PC-9 (cell line): ENCODE measurements at regions not wholly inside any gene's neighbourhood (a gene's known extent, or its start where the extent isn't known, plus 50 kb on each side); places are given as distances from the start of the nearest gene placed in this dataset.

Experiments
- BruUV-seq: library from RNA; stranded (reverse); fragments of 400-500 nt; replicated peaks from 2 replicates; lab custom pipeline; 2021; lab: Mats Ljungman, UMichigan
- CTCF ChIA-PET: fragments of 300-600 bp; sonication (Branson Sonifier 250); formaldehyde crosslinking; loops from one replicate; lab custom pipeline; 2022; ENCODE audit warnings: antibody characterized with exemption; lab: Charles Lee
- POLR2A ChIA-PET: fragments of 300-600 bp; sonication (Branson Sonifier 250); formaldehyde crosslinking; loops from one replicate; lab custom pipeline; 2022; ENCODE audit warnings: antibody characterized with exemption; ENCODE audit not compliant: unreplicated experiment; lab: Charles Lee
- DNase-seq, 2 experiments: peaks; one replicate each; pipeline versions ENCODE4 v3.0.0 to v3.0.0-alpha.2; 2015 to 2022; ENCODE audit warnings: mixed read lengths in 1 of 2
- H2AFZ ChIP-seq: fragments of 200-600 bp; sonication (generic); 2 replicates; pipeline ENCODE4 v1.8.1; 2017; ENCODE audit warnings: antibody characterized with exemption
- H3F3A ChIP-seq: fragments of 200-600 bp; sonication (generic); 2 replicates; pipeline ENCODE4 v1.8.1; 2017; ENCODE audit warnings: antibody characterized with exemption, mild to moderate bottlenecking, low read depth; ENCODE audit not compliant: insufficient read depth
- H3K27ac ChIP-seq: fragments of 200-600 bp; sonication (generic); 2 replicates; pipeline ENCODE4 v1.6.1; 2016; ENCODE audit warnings: mixed run types
- H3K27me3 ChIP-seq: fragments of 200-600 bp; sonication (generic); 2 replicates; pipeline ENCODE4 v1.6.1; 2016; ENCODE audit warnings: low read depth, mixed run types; ENCODE audit not compliant: insufficient read depth
- H3K36me3 ChIP-seq: fragments of 200-600 bp; sonication (generic); 2 replicates; pipeline ENCODE4 v1.6.1; 2016; ENCODE audit warnings: low read depth, mixed run types
- H3K4me1 ChIP-seq: fragments of 200-600 bp; sonication (generic); replicated peaks from 2 replicates; pipeline ENCODE4 v1.6.1; 2016; ENCODE audit warnings: mixed run types; ENCODE audit not compliant: insufficient read depth
- H3K4me2 ChIP-seq: fragments of 200-600 bp; sonication (generic); 2 replicates; pipeline ENCODE4 v1.6.1; 2017; ENCODE audit warnings: mixed run types
- H3K4me3 ChIP-seq: fragments of 200-600 bp; sonication (generic); 2 replicates; pipeline ENCODE4 v1.6.1; 2016; ENCODE audit warnings: mixed run types
- H3K79me2 ChIP-seq: fragments of 200-600 bp; sonication (generic); 2 replicates; pipeline ENCODE4 v1.6.1; 2017; ENCODE audit warnings: low read depth, mixed run types
- H3K9me2 ChIP-seq: fragments of 200-600 bp; sonication (generic); 2 replicates; pipeline ENCODE4 v1.8.1; 2017; ENCODE audit warnings: mild to moderate bottlenecking; ENCODE audit not compliant: insufficient read depth
- H3K9me3 ChIP-seq: fragments of 200-600 bp; sonication (generic); 2 replicates; pipeline ENCODE4 v1.8.1; 2016; ENCODE audit warnings: low read depth; ENCODE audit not compliant: insufficient read depth
- H4K20me1 ChIP-seq: fragments of 200-600 bp; sonication (generic); 2 replicates; pipeline ENCODE4 v1.8.1; 2017; ENCODE audit not compliant: insufficient read depth
- CTCF ChIP-seq: fragments of 200-600 bp; sonication (generic); conservative IDR thresholded peaks from 2 replicates; pipeline ENCODE4 v1.6.1; 2017; ENCODE audit warnings: mixed run types, antibody characterized with exemption, mild to moderate bottlenecking, moderate library complexity
- EZH2 ChIP-seq: fragments of 200-600 bp; sonication (generic); IDR thresholded peaks from 2 replicates; pipeline ENCODE4 v1.8.0; 2017; ENCODE audit warnings: antibody characterized with exemption, low read depth
- intact Hi-C: fragments of 100-400 bp; cut with micrococcal nuclease; formaldehyde crosslinking; loops from one replicate; pipeline ENCODE4 v1.10.0; 2022; ENCODE audit not compliant: unreplicated experiment

- no peaks in the 10 kb centered on the region for H3K36me3 ChIP-seq
- no peak for TF ChIP-seq CTCF
- TF ChIP-seq EZH2, result no peak
- H3K4me1 ChIP-seq, result no peaks in the 10 kb centered on the region
- no TSS peak for BruUV-seq
- no peaks in the 10 kb centered on the region for H3K27me3 ChIP-seq
- ChIA-PET CTCF (no interaction called here), POLR2A (interaction anchor here (0.6 kb wide), 1 partner anchor 89 kb away, joined by 3 read pairs; no protein-coding TSS in a partner anchor)
- no peak for DNase-seq
- no peak overlapping the region for H3K27ac ChIP-seq
- no peak overlapping the region for H2AFZ ChIP-seq
- no peaks in the 10 kb centered on the region for H3F3A ChIP-seq
- no peaks in the 10 kb centered on the region for H3K9me3 ChIP-seq
- H3K79me2 ChIP-seq, result no peaks in the 10 kb centered on the region
- intact Hi-C loops, result loop anchor here (5.0 kb wide), 1 partner anchor 91 kb away; no protein-coding TSS in a partner anchor
- no peak overlapping the region for H3K4me3 ChIP-seq
- H3K4me2 ChIP-seq, result no peak overlapping the region
- no peaks in the 10 kb centered on the region for H4K20me1 ChIP-seq
- H3K9me2 ChIP-seq, result no peaks in the 10 kb centered on the region; the same call in 1 of the 2 replicates
These were observed 325.8 kb upstream of the NAALADL2 start for GRCh38 chr3:174533286-174533685.

- Histone ChIP-seq H2AFZ (no peak overlapping the region), H3K4me1 (no peaks in the 10 kb centered on the region), H4K20me1 (no peaks in the 10 kb centered on the region), H3K79me2 (no peaks in the 10 kb centered on the region), H3K27ac (no peak overlapping the region), H3K36me3 (no peaks in the 10 kb centered on the region), H3F3A (no peaks in the 10 kb centered on the region), H3K9me2 (no peaks in the 10 kb centered on the region; the same call in 1 of the 2 replicates), H3K4me2 (no peak overlapping the region), H3K9me3 (no peaks in the 10 kb centered on the region), H3K27me3 (no peaks in the 10 kb centered on the region), H3K4me3 (no peak overlapping the region)
- no TSS peak for BruUV-seq
- POLR2A ChIA-PET, result no interaction called here
- DNase-seq, result no peak
- TF ChIP-seq CTCF (no peak), EZH2 (no peak)
- CTCF ChIA-PET, result no interaction called here
- intact Hi-C loops, result no loop called here
These were observed 322.8 kb upstream of the NAALADL2 start for GRCh38 chr3:174536319-174536718.

GRCh38 chr3:174538151-174538550 lies 321.0 kb upstream of the NAALADL2 start:
- H3K36me3 ChIP-seq, result no peaks in the 10 kb centered on the region
- no peaks in the 10 kb centered on the region for H3K9me3 ChIP-seq
- H3K4me3 ChIP-seq, result no peak overlapping the region
- DNase-seq, result no peak
- H2AFZ ChIP-seq, result no peak overlapping the region
- ChIA-PET CTCF (no interaction called here), POLR2A (no interaction called here)
- no peaks in the 10 kb centered on the region for H3F3A ChIP-seq
- no peak overlapping the region for H3K4me2 ChIP-seq
- no peaks in the 10 kb centered on the region for H3K4me1 ChIP-seq
- TF ChIP-seq CTCF, result no peak
- TF ChIP-seq EZH2, result no peak
- no peaks in the 10 kb centered on the region for H3K27me3 ChIP-seq
- no peaks in the 10 kb centered on the region; the same call in 1 of the 2 replicates for H3K9me2 ChIP-seq
- intact Hi-C loops, result no loop called here
- no peak overlapping the region for H3K27ac ChIP-seq
- no TSS peak for BruUV-seq
- no peaks in the 10 kb centered on the region for H3K79me2 ChIP-seq
- no peaks in the 10 kb centered on the region for H4K20me1 ChIP-seq
